Ascending aorta (tissue), 2 donors: ENCODE measurements at regions not wholly inside any gene's neighbourhood (a gene's known extent, or its start where the extent isn't known, plus 50 kb on each side); places are given as distances from the start of the nearest gene placed in this dataset.

Experiments
- DNase-seq, 2 donors: peaks; one replicate each; pipeline ENCODE4 v3.0.0-alpha.2; 2019; ENCODE audit warnings: low spot score in 2 of 2
- H3K27ac ChIP-seq, 2 donors: fragments of 200-600 bp; sonication (generic); one replicate each; pipeline ENCODE4 v1.5.1; 2016 to 2017; ENCODE audit warnings: mild to moderate bottlenecking in 1 of 2
- H3K27me3 ChIP-seq: fragments of 200-600 bp; sonication (generic); one replicate; pipeline ENCODE4 v1.5.1; 2017
- H3K36me3 ChIP-seq, 2 donors: fragments of 200-600 bp; sonication (generic); one replicate each; pipeline ENCODE4 v1.5.1; 2016
- H3K4me1 ChIP-seq, 2 donors: fragments of 200-600 bp; sonication (generic); one replicate each; pipeline ENCODE4 v1.5.1; 2016 to 2017; ENCODE audit warnings: mild to moderate bottlenecking in 1 of 2
- H3K4me3 ChIP-seq, 2 donors: fragments of 200-600 bp; sonication (generic); one replicate each; pipeline ENCODE4 v1.5.1; 2016 to 2017; ENCODE audit warnings: mild to moderate bottlenecking in 1 of 2
- H3K9me3 ChIP-seq, 2 donors: fragments of 200-600 bp; sonication (generic); one replicate each; pipeline ENCODE4 v1.5.1; 2016
- CTCF ChIP-seq, 3 experiments: fragments of 200-600 bp in 2 of 3; fragments of 450-650 bp in 1 of 3; sonication (generic) in 2 of 3; IDR thresholded peaks; one replicate each; pipeline ENCODE4 v1.5.1; 2016 to 2019; ENCODE audit warnings: antibody characterized with exemption in 3 of 3, mild to moderate bottlenecking in 1 of 3, moderate library complexity in 1 of 3
- intact Hi-C: fragments of 100-400 bp; cut with DNase I; formaldehyde crosslinking; loops from one replicate; pipeline ENCODE4 v1.15.1; 2023

- no peaks in the 10 kb centered on the region for H3K36me3 ChIP-seq
- no peaks in the 10 kb centered on the region for H3K4me1 ChIP-seq
- TF ChIP-seq CTCF (IDR thresholded peaks at IDR 0.05) = no peak
- no peaks in the 10 kb centered on the region for H3K9me3 ChIP-seq
- no peak overlapping the region for H3K27ac ChIP-seq
- no peak overlapping the region for H3K4me3 ChIP-seq
- intact Hi-C loops = no loop called here
- no peak for DNase-seq
- no peaks in the 10 kb centered on the region for H3K27me3 ChIP-seq
Measured at GRCh38 chr1:94641990-94642389, 100.4 kb upstream of the F3 start.

GRCh38 chr1:94640125-94640524, 98.6 kb upstream of the F3 start:
- TF ChIP-seq CTCF (IDR thresholded peaks at IDR 0.05) = no peak

GRCh38 chr1:94637121-94637520, 95.6 kb upstream of the F3 start:
- Histone ChIP-seq H3K27ac (no peak overlapping the region), H3K27me3 (no peaks in the 10 kb centered on the region), H3K4me1 (no peaks in the 10 kb centered on the region), H3K9me3 (no peaks in the 10 kb centered on the region), H3K4me3 (no peak overlapping the region), H3K36me3 (no peaks in the 10 kb centered on the region)
- no peak for TF ChIP-seq CTCF (IDR thresholded peaks at IDR 0.05)
- intact Hi-C loops = no loop called here
- DNase-seq = no peak

More at GRCh38 chr1:94640125-94640524, 98.6 kb upstream of the F3 start:
- H3K4me1 ChIP-seq = no peaks in the 10 kb centered on the region
- no peaks in the 10 kb centered on the region for H3K9me3 ChIP-seq
- DNase-seq = no peak
- H3K4me3 ChIP-seq = no peak overlapping the region
- H3K27ac ChIP-seq = no peak overlapping the region
- intact Hi-C loops = no loop called here
- no peaks in the 10 kb centered on the region for H3K36me3 ChIP-seq
- no peaks in the 10 kb centered on the region for H3K27me3 ChIP-seq

- no peaks in the 10 kb centered on the region for H3K4me1 ChIP-seq
- intact Hi-C loops = no loop called here
- no peak for TF ChIP-seq CTCF (IDR thresholded peaks at IDR 0.05)
- no peak overlapping the region for H3K4me3 ChIP-seq
- H3K27ac ChIP-seq = no peak overlapping the region
- no peaks in the 10 kb centered on the region for H3K9me3 ChIP-seq
- DNase-seq = no peak
- H3K36me3 ChIP-seq = no peaks in the 10 kb centered on the region
- H3K27me3 ChIP-seq = no peaks in the 10 kb centered on the region
Measured at GRCh38 chr1:94636624-94637023, 95.1 kb upstream of the F3 start.

DNA sequence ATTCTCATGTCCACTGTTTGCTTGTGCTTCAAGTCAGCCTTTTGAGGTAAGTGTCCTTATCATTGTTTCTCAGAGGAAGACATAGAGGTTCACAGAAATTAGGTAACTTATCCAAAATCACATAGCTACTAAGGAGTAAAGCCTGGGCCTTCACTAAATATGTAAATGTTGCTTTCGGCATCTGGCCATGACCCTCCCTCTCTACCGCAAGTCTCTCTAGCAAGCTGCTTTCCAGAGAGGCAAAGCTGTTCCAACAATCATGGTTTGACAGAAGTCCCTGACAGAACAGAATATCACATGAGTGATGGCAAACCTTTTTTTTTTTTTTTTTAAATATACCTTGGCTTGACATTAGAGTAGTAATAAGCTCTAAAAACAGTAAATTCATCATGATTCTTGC, 94.5 kb upstream of the F3 start:
- DNase-seq = no peak
- H3K4me3 ChIP-seq = no peak overlapping the region
- TF ChIP-seq CTCF (IDR thresholded peaks at IDR 0.05) = no peak
- H3K27ac ChIP-seq = no peak overlapping the region
- no peaks in the 10 kb centered on the region for H3K36me3 ChIP-seq
- no peaks in the 10 kb centered on the region for H3K4me1 ChIP-seq
- intact Hi-C loops = no loop called here
- no peaks in the 10 kb centered on the region for H3K9me3 ChIP-seq
- H3K27me3 ChIP-seq = no peaks in the 10 kb centered on the region

DNA sequence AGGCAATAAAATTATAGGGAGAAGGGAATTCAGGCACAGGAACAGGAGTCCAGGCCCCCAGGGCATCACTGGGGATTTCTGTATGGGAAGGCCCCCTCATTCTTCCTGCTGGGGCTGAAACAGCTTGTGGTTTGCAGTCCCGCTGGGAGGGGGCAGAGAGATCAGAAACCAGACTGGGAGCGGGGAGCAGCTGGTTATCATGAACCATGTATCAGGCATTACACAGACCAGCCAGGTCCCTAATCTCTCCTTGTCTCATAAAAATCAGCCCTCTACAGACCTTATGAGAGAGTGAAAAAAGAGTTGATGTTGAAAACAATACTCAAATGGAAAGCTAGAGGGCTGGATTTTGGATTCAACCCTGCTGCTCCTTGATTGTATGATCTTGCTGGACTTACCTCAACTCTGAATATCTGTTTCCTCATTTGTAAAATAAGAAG, 93.4 kb upstream of the F3 start:
- H3K4me3 ChIP-seq = no peak overlapping the region
- no peaks in the 10 kb centered on the region for H3K4me1 ChIP-seq
- TF ChIP-seq CTCF (IDR thresholded peaks at IDR 0.05) = no peak
- H3K36me3 ChIP-seq = no peaks in the 10 kb centered on the region
- no peak overlapping the region for H3K27ac ChIP-seq
- no peak for DNase-seq
- H3K9me3 ChIP-seq = no peaks in the 10 kb centered on the region
- intact Hi-C loops = loop anchor here (2.0 kb wide), 1 partner anchor 14 kb away; no protein-coding TSS in a partner anchor
- H3K27me3 ChIP-seq = no peaks in the 10 kb centered on the region
